ACHN (cell line): ENCODE measurements at regions not wholly inside any gene's neighbourhood (a gene's known extent, or its start where the extent isn't known, plus 50 kb on each side); places are given as distances from the start of the nearest gene placed in this dataset.
"Not testable (repeated sequence)": the region's sequence is repeated elsewhere in the genome, so short reads cannot be mapped to it uniquely, and the experiment has no call there.

ENCODE experiments used
- DNase-seq: peaks from one replicate; pipeline ENCODE4 v3.0.0-alpha.2; 2015
- in situ Hi-C: cut with HindIII; loops from 2 replicates; pipeline ENCODE4 v1.10.0; 2017; ENCODE audit warnings: low sequenced_read_pairs, low pct_ligation_motif_present, low pct_unique_long_range_greater_than_20kb

DNA sequence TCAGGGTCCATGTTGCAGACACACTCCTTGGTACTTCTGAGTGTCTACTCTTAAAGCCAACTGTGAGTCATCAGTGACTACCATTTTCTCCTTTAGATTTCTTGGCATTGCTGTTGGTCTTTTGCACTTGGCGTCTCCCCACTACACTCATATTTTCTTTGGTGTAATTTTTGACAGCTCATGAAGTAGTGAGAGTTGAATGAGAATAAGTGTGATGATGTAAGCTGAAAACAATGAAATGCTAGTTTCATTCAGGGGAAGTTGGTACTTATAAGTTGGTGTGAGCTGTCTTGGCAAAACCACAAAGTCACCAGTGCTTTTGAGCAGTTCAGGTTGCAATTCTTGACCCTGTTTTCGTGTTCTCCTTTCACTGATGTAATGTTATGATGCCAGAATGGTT is 142.9 kb upstream of the ARX start:
- in situ Hi-C loops = no loop called here

DNA sequence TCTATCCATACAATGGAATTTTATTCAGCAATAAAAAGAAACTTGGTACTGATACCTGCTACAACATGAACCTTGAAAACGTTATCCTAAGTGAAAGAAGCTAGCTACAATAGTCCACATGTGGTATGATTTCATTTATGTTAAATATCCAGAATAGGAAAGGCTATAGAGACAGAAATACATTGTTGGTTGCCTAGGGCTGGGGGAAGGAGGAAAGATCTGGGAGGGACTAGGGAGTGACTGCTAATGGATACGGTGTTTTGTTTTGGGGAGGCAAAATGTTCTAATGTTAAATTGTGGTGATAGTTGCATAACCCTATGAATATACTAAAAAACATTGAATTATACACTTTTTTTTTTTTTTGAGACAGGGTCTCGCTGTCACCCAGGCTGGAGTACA is 141.1 kb upstream of the ARX start:
- in situ Hi-C loops = no loop called here
- no peak for DNase-seq

More for the DNA sequence above, 142.9 kb upstream of the ARX start:
- DNase-seq = peak; percentile 9

DNA sequence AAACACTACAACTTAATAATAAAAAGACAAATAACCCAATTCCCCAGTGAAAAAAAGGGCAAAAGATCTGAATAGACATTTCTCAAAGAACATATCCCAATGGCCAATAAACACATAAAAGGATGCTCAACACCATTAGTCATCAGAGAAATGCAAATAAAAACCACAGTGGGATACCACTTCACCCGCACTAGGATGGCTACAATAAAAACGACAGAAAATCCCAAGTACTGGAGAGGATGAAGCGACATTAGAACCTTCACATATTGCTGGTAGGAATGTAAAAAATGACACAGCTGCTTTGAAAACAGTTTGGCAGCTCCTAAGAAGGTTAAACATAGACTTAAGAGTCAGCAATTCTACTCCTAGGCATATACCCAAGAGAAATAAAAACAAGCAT is 140.6 kb upstream of the ARX start:
- peak; percentile 16 for DNase-seq
- in situ Hi-C loops = no loop called here

DNA sequence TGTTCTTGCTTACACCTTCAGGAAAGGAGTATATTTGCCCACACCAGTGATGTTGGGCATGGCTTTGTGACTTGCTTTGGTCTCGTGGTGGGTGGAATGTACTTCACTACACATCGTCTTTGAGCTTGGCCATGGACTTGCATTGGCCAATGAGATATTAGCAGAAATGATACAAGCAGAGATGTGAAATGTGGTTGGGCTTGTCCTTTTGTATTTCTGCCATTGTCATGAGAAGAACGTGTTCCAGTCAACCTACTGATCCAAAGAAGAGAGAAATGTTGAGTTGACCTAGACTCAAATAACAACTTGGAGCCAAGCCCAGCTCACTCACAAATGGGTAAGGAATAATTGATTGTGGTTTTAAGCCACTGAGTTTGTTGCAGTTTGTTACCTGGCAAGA is 138.4 kb upstream of the ARX start:
- DNase-seq = no peak
- in situ Hi-C loops = no loop called here

DNA sequence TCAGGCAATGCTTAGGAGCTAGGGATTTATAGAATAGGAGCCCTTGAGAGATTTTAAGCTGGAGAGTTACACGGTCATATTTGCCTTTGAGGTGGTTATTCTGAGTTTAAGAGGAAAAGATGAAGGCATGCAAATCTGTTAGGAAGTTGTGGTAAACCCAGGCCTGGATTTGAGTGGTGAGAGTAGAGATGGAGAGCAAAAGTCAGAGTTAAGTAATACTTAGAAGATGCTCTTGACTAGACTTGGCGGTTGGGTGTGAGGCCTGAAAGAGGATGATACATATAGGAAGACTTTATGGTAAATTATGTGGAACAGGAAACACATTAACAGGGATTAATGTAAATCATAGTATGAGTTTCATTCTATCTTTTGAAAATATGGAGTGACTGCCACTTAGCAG is 136.0 kb upstream of the ARX start:
- DNase-seq = no peak
- in situ Hi-C loops = no loop called here

DNA sequence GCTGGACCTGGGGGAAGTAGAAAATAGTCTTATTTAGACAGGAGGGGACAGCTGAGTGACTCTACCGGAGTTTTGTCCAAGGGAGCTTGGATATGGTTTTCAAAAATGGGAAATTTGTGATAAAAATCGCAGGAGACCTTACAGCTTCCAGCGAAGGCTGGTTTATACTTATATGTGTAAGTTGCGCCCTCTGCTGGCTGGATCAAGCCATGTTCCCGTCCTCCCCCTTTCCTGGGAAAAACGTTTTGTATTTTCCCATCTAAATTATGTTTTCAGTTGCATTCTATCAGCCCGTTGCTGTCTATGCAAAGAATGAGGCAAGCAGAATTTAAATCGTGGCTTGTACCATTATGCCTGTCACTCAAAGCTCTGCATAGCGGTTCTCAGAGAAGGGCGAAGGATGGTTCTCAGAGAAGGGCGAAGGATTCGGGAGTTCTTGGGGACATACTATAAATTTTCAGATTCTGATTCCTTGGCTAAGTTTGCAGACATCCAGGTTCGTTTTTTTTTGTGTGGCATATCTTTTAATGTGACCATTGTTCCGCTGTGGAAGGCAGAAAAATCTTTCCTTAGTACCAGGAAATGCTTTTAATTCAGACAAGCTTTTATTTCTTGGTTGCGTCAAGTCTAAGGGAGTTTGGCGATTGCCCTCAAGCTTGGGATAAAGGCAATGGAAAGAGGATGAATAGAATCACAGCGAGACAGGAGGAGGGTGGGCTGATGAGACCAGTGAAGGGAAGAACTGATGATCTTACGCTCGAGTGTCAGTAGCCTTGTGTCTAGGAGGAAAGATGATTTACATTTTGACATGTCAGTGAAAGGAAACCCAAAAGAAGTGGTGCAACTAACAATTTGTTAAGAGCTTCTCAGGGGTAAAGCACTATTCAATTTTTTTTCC is 128.5 kb upstream of the ARX start:
- peak; percentile 18 for DNase-seq
- in situ Hi-C loops = no loop called here

DNA sequence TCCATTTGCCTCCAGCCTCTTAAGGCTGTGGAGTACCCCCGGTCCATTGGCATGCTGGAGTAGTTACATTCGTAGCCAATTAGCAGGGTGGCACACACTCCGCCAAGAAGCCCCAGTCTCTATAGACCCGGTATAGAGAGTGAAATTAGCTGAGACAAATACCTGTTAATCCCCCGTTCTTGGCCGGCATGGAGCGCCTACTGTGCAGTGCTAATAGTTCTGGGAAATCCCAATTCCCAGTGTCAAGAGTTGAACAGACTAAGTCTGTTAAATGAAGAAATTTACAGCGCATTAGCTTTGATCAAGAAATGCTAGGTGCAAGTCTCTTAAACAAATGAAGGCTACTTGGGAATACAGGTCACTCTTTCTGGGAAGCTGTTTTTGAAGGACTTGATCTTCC is 127.8 kb upstream of the ARX start:
- in situ Hi-C loops = no loop called here
- no peak for DNase-seq

DNA sequence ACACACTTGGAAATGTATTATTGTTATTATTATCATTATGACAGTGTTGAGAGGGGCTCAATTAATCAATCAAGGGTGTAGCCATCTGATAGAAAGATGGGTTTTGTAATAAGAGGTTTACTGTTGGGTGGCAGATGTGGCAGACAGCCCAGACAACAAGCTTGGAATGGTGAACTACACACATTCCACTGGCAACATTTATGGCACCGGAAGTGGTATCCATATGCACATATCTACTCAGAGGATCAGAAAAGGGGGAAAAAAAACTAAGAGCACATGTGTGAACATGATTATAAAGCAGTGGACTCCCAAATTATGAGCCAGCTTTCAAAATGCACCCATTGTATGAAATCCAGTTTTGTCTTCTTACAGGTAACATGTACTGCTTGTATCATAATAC is 125.9 kb upstream of the ARX start:
- in situ Hi-C loops = no loop called here
- no peak for DNase-seq

DNA sequence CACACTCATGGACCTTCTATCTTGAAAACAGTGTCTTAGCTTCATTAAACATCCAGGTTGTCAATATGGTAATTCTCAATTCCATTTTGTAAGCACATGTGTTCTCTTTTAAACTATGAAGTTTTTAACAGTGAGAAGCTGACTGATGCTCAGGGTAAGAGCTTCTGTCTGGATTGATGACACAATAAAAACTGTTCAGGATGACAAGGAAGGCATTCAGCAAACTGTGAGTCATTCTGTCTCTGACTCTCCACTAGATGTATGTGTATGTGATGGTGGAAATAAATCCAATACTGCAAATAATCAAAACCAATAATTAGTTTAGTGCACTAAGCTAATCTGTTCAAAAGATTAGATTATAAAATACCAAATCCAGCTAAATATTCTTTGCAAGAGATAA is 115.3 kb upstream of the ARX start:
- in situ Hi-C loops = no loop called here
- DNase-seq = no peak

DNA sequence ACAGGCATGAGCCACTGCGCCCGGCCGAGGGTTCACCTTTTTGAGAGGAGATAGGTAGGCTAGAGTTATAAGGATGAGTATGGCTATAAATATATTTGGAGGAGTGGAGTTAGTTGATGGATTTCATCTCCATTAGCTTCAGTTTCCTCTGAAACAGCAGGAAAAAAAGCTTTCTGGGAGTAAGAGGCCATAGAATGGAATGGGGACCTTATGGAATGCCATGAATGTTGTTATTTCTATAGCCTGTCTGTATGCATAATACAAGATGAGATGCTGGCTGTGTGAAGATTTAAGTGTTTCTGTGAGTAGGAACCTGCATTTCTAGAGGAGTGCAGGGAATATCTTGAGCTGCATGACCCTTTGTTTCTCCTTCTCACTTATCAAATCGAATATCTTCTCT is 114.9 kb upstream of the ARX start:
- in situ Hi-C loops = no loop called here
- DNase-seq = no peak

DNA sequence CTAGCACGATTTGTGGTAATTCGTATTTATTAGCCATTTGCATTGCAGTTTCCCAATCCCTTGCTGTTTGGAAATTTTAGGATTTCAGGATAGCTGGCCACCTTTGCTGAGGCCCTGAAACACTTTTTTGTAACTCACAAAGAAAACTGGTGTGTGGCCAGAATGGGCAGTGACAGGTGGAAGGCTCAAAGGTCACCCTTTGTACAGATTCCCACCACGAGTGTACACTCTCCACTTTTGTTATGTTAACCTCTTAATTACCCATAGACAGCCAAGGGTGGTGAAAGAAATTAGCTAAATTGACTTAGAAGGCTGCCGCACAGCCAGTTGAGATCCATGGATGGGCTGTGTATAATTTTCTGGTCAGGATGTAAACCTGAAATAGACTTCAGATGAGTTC is 109.7 kb upstream of the ARX start:
- in situ Hi-C loops = no loop called here
- DNase-seq = no peak

DNA sequence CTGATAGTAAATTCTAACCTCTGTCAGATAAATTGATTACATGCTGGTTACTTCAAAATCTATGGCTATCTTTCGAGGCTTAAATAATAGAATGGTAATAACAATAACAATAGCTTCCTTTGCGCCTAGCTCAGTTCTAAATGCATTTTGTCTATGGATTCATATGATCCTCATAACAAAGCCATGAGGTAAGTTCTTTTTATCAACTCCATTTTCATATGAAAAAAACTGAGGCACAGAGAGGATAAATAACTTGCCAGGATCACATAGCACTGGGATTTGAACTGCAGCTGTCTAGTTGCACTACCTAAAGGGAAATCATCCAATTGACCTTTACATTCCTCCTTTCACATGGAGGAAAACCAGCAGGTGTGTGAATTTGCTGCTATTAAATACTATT is 108.6 kb upstream of the ARX start:
- in situ Hi-C loops = no loop called here
- no peak for DNase-seq

DNA sequence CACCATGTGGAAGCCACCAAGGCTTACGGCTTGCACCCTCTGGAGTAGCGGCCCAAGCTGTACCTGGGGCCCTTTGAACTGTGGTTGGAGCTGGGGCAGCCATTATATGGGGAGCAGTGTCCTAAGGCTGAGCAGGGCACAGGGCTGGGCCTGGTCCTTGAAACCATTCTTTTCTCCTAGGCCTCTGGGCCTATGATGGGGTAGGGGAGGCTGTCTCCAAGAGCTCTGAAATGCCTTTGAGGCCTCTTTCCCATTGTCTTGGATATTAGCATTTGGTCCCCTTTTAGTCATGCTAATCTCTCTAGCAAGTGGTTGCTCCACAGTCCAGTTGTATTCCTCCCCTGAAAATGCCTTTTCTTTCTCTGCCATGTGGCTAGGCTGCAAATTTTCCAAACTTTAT is 96.4 kb upstream of the ARX start:
- in situ Hi-C loops = no loop called here
- no peak for DNase-seq

DNA sequence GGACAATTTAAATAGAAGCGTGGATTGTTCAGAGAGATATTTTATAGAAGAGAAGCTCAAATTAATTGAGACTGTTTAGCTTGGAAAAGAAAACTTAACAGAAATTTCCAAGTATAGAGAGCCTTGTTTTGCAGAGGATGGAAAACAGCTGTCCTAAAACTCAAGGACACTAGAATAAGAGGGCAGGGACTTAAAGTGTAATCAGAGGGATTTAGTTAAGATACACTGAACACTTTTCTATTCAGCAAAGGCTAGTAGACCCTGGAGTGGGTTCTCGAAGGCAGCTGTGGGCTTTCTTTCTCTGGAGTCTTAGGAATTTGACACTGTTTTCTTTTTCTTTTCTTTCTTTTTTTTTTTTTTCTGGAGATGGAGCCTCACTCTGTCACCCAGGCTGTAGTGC is 92.7 kb upstream of the ARX start:
- in situ Hi-C loops = no loop called here

DNA sequence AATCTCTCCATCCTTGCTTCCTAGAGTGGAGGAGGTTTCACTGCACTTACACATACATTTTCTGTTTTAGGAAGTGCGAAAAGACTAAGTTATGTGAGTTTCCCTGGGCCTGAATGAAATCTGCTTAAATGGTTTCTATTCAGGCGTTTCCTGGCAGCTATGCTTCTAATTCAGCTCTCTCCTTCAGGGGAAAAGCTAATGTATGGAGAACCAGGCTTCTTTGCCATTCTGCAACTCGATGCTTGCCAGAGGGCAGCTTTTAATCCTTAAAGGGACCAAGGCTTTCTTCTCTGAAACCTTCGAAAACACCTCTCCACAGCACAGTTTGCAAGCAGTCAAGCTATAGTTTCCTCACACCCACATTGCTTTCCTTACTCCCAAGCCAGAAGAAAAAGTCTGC is 89.5 kb upstream of the ARX start:
- in situ Hi-C loops = no loop called here

More for the DNA sequence above, 92.7 kb upstream of the ARX start:
- DNase-seq = no peak

DNA sequence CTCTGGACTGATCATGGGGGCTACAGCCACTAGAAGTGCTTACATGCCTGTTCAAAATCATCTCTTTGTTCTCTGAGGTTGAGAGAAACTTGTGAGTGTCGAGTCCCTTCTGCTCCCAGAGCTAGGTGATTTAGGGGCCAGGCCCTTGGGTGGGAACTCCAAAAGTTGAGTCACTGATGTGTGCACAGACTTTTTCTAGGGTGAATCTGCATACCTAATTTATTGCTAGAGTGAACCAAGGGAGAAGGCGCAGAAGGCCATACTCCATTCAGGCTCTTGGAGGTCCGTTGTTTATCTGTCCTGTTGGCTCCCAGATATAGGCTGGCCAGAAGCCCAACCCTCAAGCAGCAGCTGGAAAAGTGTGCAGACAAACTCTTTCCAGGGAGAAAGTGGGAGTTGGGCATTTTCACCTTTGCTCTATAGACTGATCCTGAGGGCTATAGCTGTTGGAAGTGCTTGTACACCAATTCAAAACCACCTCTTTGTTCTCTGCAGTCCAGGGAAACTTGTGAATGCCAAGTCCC is 80.8 kb upstream of the ARX start:
- in situ Hi-C loops = no loop called here
- no peak for DNase-seq

More for the DNA sequence above, 89.5 kb upstream of the ARX start:
- DNase-seq = no peak

DNA sequence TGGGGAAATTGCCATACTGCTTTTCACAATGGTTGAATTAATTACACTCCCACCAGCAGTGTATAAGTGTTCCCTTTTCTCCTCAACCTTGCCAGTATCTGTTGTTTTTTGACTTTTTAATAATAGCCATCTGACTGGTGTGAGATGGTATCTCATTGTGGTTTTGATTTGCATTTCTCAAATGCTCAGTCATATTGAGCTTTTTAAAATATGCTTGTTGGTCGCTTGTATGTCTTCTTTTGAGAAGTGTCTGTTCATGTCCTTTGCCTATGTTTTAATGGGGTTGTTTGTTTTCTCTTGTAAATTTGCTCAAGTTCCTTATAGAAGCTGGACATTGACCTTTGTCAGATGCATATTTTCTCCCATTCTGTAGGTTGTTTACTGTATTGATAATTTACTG is 75.4 kb upstream of the ARX start:
- in situ Hi-C loops, DNase-seq: not testable (repeated sequence)

DNA sequence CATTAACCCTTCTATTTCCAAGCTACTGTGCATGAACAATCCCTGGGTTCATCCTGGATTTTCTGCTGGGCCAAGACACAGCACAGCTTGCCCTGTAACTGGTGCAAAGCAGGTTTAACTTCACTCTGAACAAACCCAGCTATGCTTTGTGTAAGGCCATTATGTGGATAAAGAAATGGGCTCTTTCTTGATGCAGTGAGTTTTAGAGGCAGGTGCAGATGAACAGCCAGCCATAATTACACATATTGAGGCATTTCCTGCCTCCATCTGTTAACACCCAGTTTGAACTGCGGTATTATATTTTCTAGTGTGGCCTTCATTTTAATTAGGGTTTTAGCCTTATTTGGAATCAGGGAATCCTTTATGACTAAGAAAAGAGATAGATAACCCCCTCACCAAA is 68.7 kb upstream of the ARX start:
- no peak for DNase-seq
- in situ Hi-C loops = no loop called here

DNA sequence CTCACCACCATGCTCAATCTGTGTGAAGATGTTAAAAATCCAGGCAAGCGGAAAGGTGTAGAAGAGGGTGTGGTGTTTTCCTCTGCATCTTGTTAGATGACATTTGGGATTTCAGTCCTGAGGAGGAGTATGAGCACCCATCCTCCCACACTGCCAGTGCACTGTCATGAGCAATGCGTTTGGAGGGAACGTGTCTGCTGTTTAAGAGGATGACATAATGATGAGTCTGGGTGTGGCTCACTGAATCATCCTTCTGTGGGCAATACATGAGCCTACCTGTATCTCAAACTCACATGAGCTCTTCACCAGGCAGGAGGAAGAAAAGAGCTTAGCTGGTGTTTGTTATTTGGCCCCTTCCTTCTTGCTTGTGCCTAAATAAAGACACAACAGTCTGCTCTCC is 67.9 kb upstream of the ARX start:
- DNase-seq = no peak
- in situ Hi-C loops = no loop called here

DNA sequence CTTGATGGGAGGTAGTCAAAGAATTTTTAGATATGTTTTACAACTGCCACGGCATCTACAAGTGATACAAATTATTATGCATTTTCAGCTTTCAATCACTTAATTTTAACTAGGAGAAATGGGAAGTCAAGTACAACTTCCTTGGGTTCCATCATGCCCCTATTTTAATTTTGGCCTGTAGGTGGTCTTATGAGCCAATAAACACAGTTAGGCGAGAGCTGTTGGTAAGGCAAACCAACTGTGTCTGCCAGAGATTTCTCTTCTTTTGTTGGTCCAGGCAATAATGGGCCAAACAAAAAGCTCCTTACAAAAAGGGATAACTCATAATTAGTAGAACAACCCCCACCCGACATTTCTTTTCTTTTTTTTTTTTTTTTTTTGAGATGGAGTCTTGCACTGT is 63.3 kb upstream of the ARX start:
- DNase-seq = no peak
- in situ Hi-C loops = no loop called here
